Naive thymus-derived CD4-positive, alpha-beta T cell (primary cell): ENCODE measurements at regions not wholly inside any gene's neighbourhood (a gene's known extent, or its start where the extent isn't known, plus 50 kb on each side); places are given as distances from the start of the nearest gene placed in this dataset.
"Not testable (repeated sequence)": the region's sequence is repeated elsewhere in the genome, so short reads cannot be mapped to it uniquely, and the experiment has no call there.

Experiments used
- ATAC-seq: fragments of 150-1000 bp; cut with Tn5 transposase; 2 replicates; pipeline ENCODE4 v1.10.0; 2021; ENCODE audit warnings: mild to moderate bottlenecking, moderate library complexity
- CTCF ChIA-PET: fragments of 350-600 bp; sonication (Branson Sonifier 250); formaldehyde crosslinking; loops from one replicate; lab custom pipeline; 2021; ENCODE audit warnings: antibody characterized with exemption; lab: Charles Lee
- POLR2A ChIA-PET: fragments of 350-600 bp; sonication (Branson Sonifier 250); formaldehyde crosslinking; loops from one replicate; lab custom pipeline; 2021; ENCODE audit warnings: antibody characterized with exemption, inconsistent platforms; lab: Charles Lee
- DNase-seq, 9 donors: peaks; one replicate each; pipeline versions ENCODE4 v3.0.0 to v3.0.0-alpha.2; 2020 to 2022; ENCODE audit warnings: mixed read lengths in 1 of 9
- H3K27ac ChIP-seq: one replicate; pipeline ENCODE4 v1.7.0; 2013; ENCODE audit warnings: mild to moderate bottlenecking, low read depth, low read length, moderate library complexity
- H3K27me3 ChIP-seq, 2 donors: one replicate each; pipeline ENCODE4 v1.7.0; 2013; ENCODE audit warnings: low read length in 2 of 2, mild to moderate bottlenecking in 2 of 2, moderate library complexity in 2 of 2; ENCODE audit not compliant: control insufficient read depth in 2 of 2, insufficient read depth in 2 of 2
- H3K36me3 ChIP-seq, 3 experiments: 1 replicate in 2 of 3; 2 replicates in 1 of 3; pipeline ENCODE4 v1.7.0; 2013; ENCODE audit warnings: low read length in 3 of 3, mild to moderate bottlenecking in 3 of 3, moderate library complexity in 1 of 3; ENCODE audit not compliant: insufficient read depth in 3 of 3, control insufficient read depth in 2 of 3
- H3K4me1 ChIP-seq, 2 donors: one replicate each; pipeline ENCODE4 v1.7.0; 2013; ENCODE audit warnings: low read length in 2 of 2, mild to moderate bottlenecking in 2 of 2, moderate library complexity in 1 of 2; ENCODE audit not compliant: control insufficient read depth in 2 of 2, insufficient read depth in 2 of 2
- H3K4me3 ChIP-seq: 2 replicates; pipeline ENCODE4 v1.7.0; 2013; ENCODE audit warnings: mild to moderate bottlenecking, low read length
- H3K9me3 ChIP-seq, 3 experiments: 1 replicate in 2 of 3; 2 replicates in 1 of 3; pipeline ENCODE4 v1.7.0; 2013; ENCODE audit warnings: low read length in 3 of 3; ENCODE audit not compliant: control insufficient read depth in 2 of 3
- H3K27ac Mint-ChIP-seq, 9 donors: one replicate each; pipeline ENCODE4 v1.8.0; 2020 to 2022; ENCODE audit warnings: mixed read lengths in 9 of 9, mild to moderate bottlenecking in 8 of 9, moderate library complexity in 5 of 9, inconsistent platforms in 2 of 9
- H3K27me3 Mint-ChIP-seq, 5 donors: one replicate each; pipeline ENCODE4 v1.8.0; 2021 to 2022; ENCODE audit warnings: mixed read lengths in 5 of 5, mild to moderate bottlenecking in 1 of 5
- H3K36me3 Mint-ChIP-seq, 5 donors: one replicate each; pipeline ENCODE4 v1.8.0; 2020 to 2022; ENCODE audit warnings: mixed read lengths in 5 of 5, mild to moderate bottlenecking in 3 of 5, inconsistent platforms in 1 of 5
- H3K4me1 Mint-ChIP-seq, 7 donors: one replicate each; pipeline ENCODE4 v1.8.0; 2020 to 2022; ENCODE audit warnings: mixed read lengths in 7 of 7, mild to moderate bottlenecking in 3 of 7, inconsistent platforms in 1 of 7
- H3K4me3 Mint-ChIP-seq, 10 donors: one replicate each; pipeline ENCODE4 v1.8.0; 2020 to 2022; ENCODE audit warnings: mild to moderate bottlenecking in 10 of 10, mixed read lengths in 10 of 10, moderate library complexity in 6 of 10, inconsistent platforms in 2 of 10
- H3K9me3 Mint-ChIP-seq, 11 donors: one replicate each; pipeline ENCODE4 v1.8.0; 2020 to 2022; ENCODE audit warnings: mixed read lengths in 11 of 11, mild to moderate bottlenecking in 4 of 11, inconsistent platforms in 1 of 11, moderate library complexity in 1 of 11
- intact Hi-C, 2 donors: fragments of 100-400 bp; cut with micrococcal nuclease; formaldehyde crosslinking; loops; one replicate each; pipeline ENCODE4 v1.15.1; 2023

DNA sequence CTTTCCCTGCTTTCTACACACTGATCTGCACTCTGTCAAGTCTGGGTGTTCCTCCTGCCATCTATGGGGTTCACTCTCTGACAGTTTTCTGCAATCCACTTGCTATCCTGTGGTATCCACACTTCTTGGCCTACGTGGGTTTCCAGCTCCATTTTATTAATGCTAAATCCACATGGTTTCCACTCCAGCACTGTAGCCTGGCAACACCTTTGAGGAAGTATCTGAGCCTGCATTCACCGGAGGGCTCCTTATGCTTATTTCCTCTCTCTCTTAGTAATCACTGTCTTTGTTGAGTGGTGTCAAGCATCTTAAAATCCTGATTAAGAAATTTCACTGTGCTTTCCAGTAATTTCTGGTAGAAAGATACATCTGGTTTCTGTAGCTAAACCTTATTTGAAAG lies 703.7 kb downstream of the TMEM121 start:
- H3K9me3 Mint-ChIP-seq = peaks cover 0 to 3% (median 0%) of the 10 kb centered on the region in 11 donors
- H3K36me3 Mint-ChIP-seq = no peaks in the 10 kb centered on the region
- POLR2A ChIA-PET = interaction anchor here (0.8 to 6.0 kb wide), 4 partner anchors 13 to 36 kb away, joined by 4 to 39 read pairs (median 6); no protein-coding TSS in a partner anchor
- peak overlapping the region; percentile 58 for H3K27ac ChIP-seq
- H3K4me3 ChIP-seq = peak overlapping the region; percentile 14
- intact Hi-C loops = no loop called here
- H3K27ac Mint-ChIP-seq = peak overlapping the region in 8 of 9 donors; percentile 81 to 96 (median 92)
- no peak for ATAC-seq
- peaks cover 25 to 92% (median 85%) of the 10 kb centered on the region in 7 donors for H3K4me1 Mint-ChIP-seq
- no peaks in the 10 kb centered on the region for H3K27me3 Mint-ChIP-seq
- no peaks in the 10 kb centered on the region for H3K36me3 ChIP-seq
- no peaks in the 10 kb centered on the region for H3K27me3 ChIP-seq
- H3K4me3 Mint-ChIP-seq = peak overlapping the region in 9 of 10 donors; percentile 82 to 95 (median 87)
- CTCF ChIA-PET = interaction anchor here (0.5 to 6.2 kb wide), 6 partner anchors 11 to 94 kb away, joined by 3 to 153 read pairs (median 6); no protein-coding TSS in a partner anchor
- H3K4me1 ChIP-seq = peaks cover 4 to 39% of the 10 kb centered on the region in 2 donors
- H3K9me3 ChIP-seq = no peaks in the 10 kb centered on the region
- no peak for DNase-seq

DNA sequence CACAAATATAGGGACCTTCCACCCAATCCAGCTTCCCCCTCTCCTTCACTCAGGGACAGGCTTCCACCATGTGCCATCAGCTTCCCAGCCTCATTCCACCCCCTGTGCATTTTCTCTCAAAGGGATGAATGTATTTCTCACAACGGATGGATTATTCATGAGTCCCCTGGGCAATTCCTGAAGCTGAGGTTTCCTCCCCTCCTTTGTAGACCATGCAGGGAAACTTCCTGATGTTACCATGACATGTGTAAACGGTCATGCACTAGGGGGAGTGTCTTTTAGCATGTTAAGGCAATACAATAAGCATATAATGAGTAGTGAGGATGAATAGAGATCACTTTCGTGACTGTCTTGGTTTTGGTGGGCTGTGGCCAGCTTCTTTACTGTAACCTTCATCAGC lies 706.8 kb downstream of the TMEM121 start:
- Mint-ChIP-seq H3K4me1 (peaks cover 22 to 71% (median 63%) of the 10 kb centered on the region in 7 donors), H3K27ac (peak overlapping the region in 7 of 9 donors; percentile 25 to 83 (median 53)), H3K27me3 (peaks cover 0 to 16% (median 0%) of the 10 kb centered on the region in 5 donors)
- intact Hi-C loops, H3K36me3 ChIP-seq, H3K36me3 Mint-ChIP-seq, H3K4me3 Mint-ChIP-seq, ATAC-seq, H3K27ac ChIP-seq, H3K9me3 ChIP-seq, H3K4me3 ChIP-seq, H3K9me3 Mint-ChIP-seq, DNase-seq, H3K27me3 ChIP-seq: not testable (repeated sequence)
- ChIA-PET CTCF (interaction anchor here (1.1 to 3.4 kb wide), 10 partner anchors 8 to 228 kb away, joined by 4 to 42 read pairs (median 6); no protein-coding TSS in a partner anchor), POLR2A (interaction anchor here (1.1 kb wide), 1 partner anchor 21 kb away, joined by 3 read pairs; no protein-coding TSS in a partner anchor)
- H3K4me1 ChIP-seq = peaks cover 7 to 32% of the 10 kb centered on the region in 2 donors

DNA sequence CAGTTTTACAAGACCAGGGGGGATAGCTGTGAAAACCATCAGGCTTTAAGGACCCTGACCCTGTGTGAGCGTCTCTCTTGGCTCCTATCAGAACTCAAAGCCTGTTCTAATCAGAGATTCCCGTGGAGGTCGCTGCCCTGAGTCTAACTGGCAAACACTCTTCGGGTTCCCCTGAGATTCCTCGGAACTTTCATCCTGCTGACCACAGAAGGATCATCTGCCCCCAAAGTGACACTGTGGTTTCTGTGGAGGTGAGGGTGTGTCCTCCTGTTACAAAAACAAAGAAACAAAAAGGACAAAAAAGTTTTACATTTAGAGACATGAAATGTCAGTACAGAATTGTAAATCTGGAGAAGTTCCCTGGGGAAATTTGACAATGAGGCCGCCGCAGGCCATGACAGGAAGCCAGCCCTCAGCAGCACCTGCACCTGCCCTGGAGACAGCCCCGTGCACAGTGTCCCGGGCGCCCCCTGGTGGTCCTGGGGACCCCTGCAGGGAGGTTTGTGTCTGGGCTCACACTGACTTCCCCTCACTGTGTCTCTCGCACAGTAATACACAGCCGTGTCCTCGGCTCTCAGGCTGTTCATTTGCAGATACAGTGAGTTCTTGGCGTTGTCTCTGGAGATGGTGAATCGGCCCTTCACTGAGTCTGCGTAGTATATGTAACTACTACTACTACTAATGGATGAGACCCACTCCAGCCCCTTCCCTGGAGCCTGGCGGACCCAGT lies 708.3 kb downstream of the TMEM121 start:
- Histone ChIP-seq H3K27ac (peak overlapping the region; percentile 40), H3K4me1 (peaks cover 7 to 26% of the 10 kb centered on the region in 2 donors)
- DNase-seq (peak in 7 of 9 donors; percentile 21 to 56 (median 44)), ATAC-seq (peak; percentile 88)
- POLR2A ChIA-PET = interaction anchor here (0.7 to 1.3 kb wide), 2 partner anchors 25 to 34 kb away, joined by 3 to 4 read pairs; no protein-coding TSS in a partner anchor
- H3K27me3 ChIP-seq, H3K36me3 Mint-ChIP-seq, H3K4me3 ChIP-seq, H3K9me3 Mint-ChIP-seq, H3K36me3 ChIP-seq, H3K9me3 ChIP-seq: not testable (repeated sequence)
- peaks cover 0 to 26% (median 1%) of the 10 kb centered on the region in 5 donors for H3K27me3 Mint-ChIP-seq
- CTCF ChIA-PET = interaction anchor here (1.0 to 5.9 kb wide), 11 partner anchors 11 to 230 kb away, joined by 3 to 62 read pairs (median 7); no protein-coding TSS in a partner anchor
- H3K4me1 Mint-ChIP-seq = peaks cover 18 to 58% (median 50%) of the 10 kb centered on the region in 7 donors
- intact Hi-C loops = loop anchor here in 1 of 2 donors (1.0 kb wide), 2 partner anchors 10 to 25 kb away; no protein-coding TSS in a partner anchor
- H3K27ac Mint-ChIP-seq = peak overlapping the region in 8 of 9 donors; percentile 7 to 89 (median 80)
- H3K4me3 Mint-ChIP-seq = peak overlapping the region in 6 of 10 donors; percentile 18 to 60 (median 52)

DNA sequence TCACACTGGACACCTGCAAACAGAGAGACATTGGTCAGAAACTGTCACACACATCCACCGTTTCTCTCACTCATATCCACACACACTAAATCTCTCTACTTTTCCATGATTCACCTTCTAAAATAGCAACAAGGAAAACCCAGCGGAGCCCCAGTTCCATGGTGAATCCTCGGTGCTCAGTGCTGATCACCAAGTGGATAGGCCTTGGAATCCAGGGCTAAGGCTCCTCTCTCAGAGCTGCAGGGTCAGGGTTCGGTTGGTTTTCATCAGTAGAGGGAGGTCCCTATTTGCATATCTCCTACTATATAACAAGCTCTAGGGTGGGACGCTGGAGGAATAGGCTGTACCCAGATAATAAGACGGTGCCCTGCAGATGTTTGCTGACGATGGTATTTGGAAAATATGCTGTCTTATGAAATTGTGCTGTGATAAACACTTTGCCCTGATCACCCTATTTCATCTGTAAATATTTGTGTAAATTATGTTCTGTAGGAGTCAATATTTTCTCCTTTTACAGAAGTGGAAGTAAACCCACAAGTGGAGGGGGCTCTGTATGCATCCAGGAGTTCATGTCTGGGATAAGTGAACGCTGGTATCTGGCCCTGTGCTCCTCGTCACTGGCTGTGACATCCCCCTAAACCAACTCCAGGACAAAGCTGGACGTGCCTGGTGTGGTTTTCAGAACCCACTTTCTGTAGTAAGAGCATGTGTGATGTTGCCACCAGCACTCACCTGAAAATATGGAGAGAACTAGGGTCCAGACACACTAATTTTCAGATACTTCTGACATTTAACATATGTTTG lies 709.2 kb downstream of the TMEM121 start:
- Histone ChIP-seq H3K4me1 (peaks cover 7 to 22% of the 10 kb centered on the region in 2 donors), H3K27me3 (no peaks in the 10 kb centered on the region), H3K9me3 (no peaks in the 10 kb centered on the region), H3K36me3 (no peaks in the 10 kb centered on the region), H3K4me3 (no peak overlapping the region), H3K27ac (peak overlapping the region; percentile 29)
- POLR2A ChIA-PET = interaction anchor here (0.7 to 0.8 kb wide), 3 partner anchors 9 to 35 kb away, joined by 3 read pairs; no protein-coding TSS in a partner anchor
- DNase-seq (no peak), ATAC-seq (no peak)
- intact Hi-C loops = no loop called here
- Mint-ChIP-seq H3K4me1 (peaks cover 13 to 49% (median 43%) of the 10 kb centered on the region in 7 donors), H3K27ac (peak overlapping the region in 8 of 9 donors; percentile 7 to 89 (median 80)), H3K9me3 (peaks cover 0 to 1% (median 0%) of the 10 kb centered on the region in 11 donors), H3K4me3 (peak overlapping the region in 3 of 10 donors; percentile 21 to 52 (median 29)), H3K27me3 (peaks cover 0 to 33% (median 8%) of the 10 kb centered on the region in 5 donors), H3K36me3 (no peaks in the 10 kb centered on the region)
- CTCF ChIA-PET = interaction anchor here (1.0 to 5.9 kb wide), 4 partner anchors 16 to 26 kb away, joined by 3 to 62 read pairs (median 6); no protein-coding TSS in a partner anchor

DNA sequence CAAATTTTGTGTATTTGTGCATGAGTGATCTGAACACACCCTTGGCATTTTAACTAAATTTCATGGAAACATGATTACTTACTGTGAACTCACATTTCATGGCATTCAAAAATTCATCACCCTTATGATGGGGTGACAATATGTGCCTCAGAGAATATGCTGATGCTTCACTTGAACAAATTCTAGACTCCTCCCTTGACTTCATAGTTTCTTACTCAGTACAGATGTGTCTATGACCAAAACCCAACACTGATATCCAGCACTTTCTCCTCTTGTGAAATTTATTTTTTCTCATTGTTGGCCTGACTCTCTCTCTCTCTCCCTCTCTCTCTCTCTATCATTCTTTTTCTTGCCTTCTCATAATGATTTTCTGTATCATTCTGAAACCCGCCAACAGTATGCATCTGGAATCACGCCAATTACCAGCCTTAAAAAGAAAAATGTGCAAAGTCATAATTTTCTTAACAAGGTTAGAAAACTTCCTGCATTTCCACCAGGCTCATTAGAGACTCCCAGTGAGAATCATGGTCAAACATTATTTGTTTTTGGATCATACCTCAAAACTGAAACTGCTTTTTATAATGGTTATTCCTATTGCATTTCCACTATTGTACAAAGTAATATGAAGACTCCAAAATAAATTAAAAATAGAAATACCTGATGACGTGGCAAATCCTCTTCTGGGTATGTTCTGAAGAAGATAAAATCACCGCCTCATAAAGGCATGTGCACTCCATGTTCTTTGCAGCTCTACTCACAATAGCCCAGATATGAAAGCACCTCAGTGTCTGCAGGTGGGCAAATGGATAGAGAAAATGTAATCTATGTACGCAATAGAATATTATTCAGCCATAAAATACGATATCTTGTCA lies 722.2 kb downstream of the TMEM121 start:
- Histone ChIP-seq H3K4me1 (no peaks in the 10 kb centered on the region), H3K4me3 (no peak overlapping the region), H3K27me3 (peaks cover 0 to 3% of the 10 kb centered on the region in 2 donors), H3K9me3 (no peaks in the 10 kb centered on the region), H3K27ac (no peak overlapping the region), H3K36me3 (no peaks in the 10 kb centered on the region)
- intact Hi-C loops = no loop called here
- peaks cover 4 to 56% (median 7%) of the 10 kb centered on the region in 5 donors for H3K27me3 Mint-ChIP-seq
- ChIA-PET CTCF (interaction anchor here (1.2 to 1.5 kb wide), 3 partner anchors 9 to 39 kb away, joined by 3 to 10 read pairs (median 3); no protein-coding TSS in a partner anchor), POLR2A (no interaction called here)
- no peak overlapping the region for H3K27ac Mint-ChIP-seq
- H3K4me3 Mint-ChIP-seq = no peak overlapping the region
- peaks cover 0 to 4% (median 0%) of the 10 kb centered on the region in 5 donors for H3K36me3 Mint-ChIP-seq
- peaks cover 0 to 18% (median 0%) of the 10 kb centered on the region in 11 donors for H3K9me3 Mint-ChIP-seq
- no peak for ATAC-seq
- peaks cover 3 to 10% (median 8%) of the 10 kb centered on the region in 7 donors for H3K4me1 Mint-ChIP-seq
- no peak for DNase-seq
